LNCaP clone FGC (cell line): ENCODE measurements at regions not wholly inside any gene's neighbourhood (a gene's known extent, or its start where the extent isn't known, plus 50 kb on each side); places are given as distances from the start of the nearest gene placed in this dataset.

Experiments used
- DNase-seq: peaks from one replicate; pipeline ENCODE4 v3.0.0-alpha.2; 2011; ENCODE audit warnings: low read depth
- H3K4me3 ChIP-seq: 2 replicates; pipeline ENCODE4 v1.5.1; 2011; ENCODE audit warnings: mild to moderate bottlenecking, low read depth, low read length, control low read depth
- CTCF ChIP-seq: IDR thresholded peaks from 2 replicates; pipeline ENCODE4 v1.5.1; 2012; ENCODE audit warnings: mild to moderate bottlenecking; ENCODE audit not compliant: control insufficient read depth, insufficient read depth; ENCODE audit errors: extremely low read depth

GRCh38 chr18:79579807-79580497, 99.7 kb upstream of the CTDP1 start:
- H3K4me3 ChIP-seq = no peak overlapping the region
- peak; percentile 90 for DNase-seq
- TF ChIP-seq CTCF = no peak

GRCh38 chr18:79580498-79581171, 99.0 kb upstream of the CTDP1 start:
- H3K4me3 ChIP-seq = no peak overlapping the region
- no peak for TF ChIP-seq CTCF
- DNase-seq = no peak

- no peak for DNase-seq
- H3K4me3 ChIP-seq = no peak overlapping the region
- TF ChIP-seq CTCF = no peak
Observed at GRCh38 chr18:79581406-79581805, 98.2 kb upstream of the CTDP1 start.

GRCh38 chr18:79581911-79582310, 97.7 kb upstream of the CTDP1 start:
- no peak for DNase-seq
- TF ChIP-seq CTCF = no peak
- H3K4me3 ChIP-seq = no peak overlapping the region

GRCh38 chr18:79582978-79583377, 96.6 kb upstream of the CTDP1 start:
- DNase-seq = no peak
- H3K4me3 ChIP-seq = no peak overlapping the region
- TF ChIP-seq CTCF = no peak

GRCh38 chr18:79583426-79583825, 96.2 kb upstream of the CTDP1 start:
- no peak for TF ChIP-seq CTCF
- H3K4me3 ChIP-seq = no peak overlapping the region
- no peak for DNase-seq
